ENCODE measurements at regions not wholly inside any gene's neighbourhood (a gene's known extent, or its start where the extent isn't known, plus 50 kb on each side); places are given as distances from the start of the nearest gene placed in this dataset.

DNA sequence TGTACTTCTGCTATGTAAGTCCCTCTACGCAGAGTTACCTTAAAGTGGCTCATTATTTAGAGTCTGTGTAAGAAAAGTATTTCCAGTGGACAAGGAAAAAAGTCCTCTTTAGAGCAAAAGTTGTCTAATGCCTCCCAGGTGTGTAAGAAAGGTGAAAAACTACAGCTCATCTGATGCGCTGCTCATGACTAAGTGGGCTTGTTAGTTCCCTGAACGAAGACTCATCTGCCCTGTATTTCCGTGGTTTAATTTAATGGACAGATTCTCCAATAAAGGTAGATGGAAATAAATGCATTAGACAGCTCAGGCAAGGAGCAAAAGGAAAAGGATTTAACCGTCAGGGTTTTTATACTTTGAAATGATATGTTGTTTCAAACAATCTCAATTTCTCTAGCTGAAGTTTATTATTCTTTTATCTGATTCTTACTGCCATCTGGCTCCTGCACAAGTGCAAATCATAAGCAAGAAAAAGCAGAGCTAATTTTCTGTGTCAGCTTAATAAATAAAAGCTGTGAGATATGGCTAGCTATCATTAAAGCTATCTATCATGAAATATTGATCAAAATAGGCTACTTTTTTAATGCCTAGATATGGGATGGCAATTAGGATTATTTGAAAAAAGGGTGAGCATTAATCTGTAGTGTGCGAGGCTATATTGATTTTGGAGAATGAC is 73.7 kb upstream of the PCDH9 start:
- H3K27ac ChIP-seq: no peak overlapping the region
- H3K4me1 ChIP-seq: no peaks in the 10 kb centered on the region
- TF ChIP-seq POLR2A (IDR thresholded peaks at IDR 0.05): no peak
- no peak for TF ChIP-seq EP300 (IDR thresholded peaks at IDR 0.05; ENCODE audit: low read depth)
- TF ChIP-seq POLR2AphosphoS5 (IDR thresholded peaks at IDR 0.05): no peak
- TF ChIP-seq, protein P1, sequence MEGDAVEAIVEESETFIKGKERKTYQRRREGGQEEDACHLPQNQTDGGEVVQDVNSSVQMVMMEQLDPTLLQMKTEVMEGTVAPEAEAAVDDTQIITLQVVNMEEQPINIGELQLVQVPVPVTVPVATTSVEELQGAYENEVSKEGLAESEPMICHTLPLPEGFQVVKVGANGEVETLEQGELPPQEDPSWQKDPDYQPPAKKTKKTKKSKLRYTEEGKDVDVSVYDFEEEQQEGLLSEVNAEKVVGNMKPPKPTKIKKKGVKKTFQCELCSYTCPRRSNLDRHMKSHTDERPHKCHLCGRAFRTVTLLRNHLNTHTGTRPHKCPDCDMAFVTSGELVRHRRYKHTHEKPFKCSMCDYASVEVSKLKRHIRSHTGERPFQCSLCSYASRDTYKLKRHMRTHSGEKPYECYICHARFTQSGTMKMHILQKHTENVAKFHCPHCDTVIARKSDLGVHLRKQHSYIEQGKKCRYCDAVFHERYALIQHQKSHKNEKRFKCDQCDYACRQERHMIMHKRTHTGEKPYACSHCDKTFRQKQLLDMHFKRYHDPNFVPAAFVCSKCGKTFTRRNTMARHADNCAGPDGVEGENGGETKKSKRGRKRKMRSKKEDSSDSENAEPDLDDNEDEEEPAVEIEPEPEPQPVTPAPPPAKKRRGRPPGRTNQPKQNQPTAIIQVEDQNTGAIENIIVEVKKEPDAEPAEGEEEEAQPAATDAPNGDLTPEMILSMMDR (IDR thresholded peaks at IDR 0.05): no peak
- H3K27me3 ChIP-seq: no peaks in the 10 kb centered on the region
- WGBS, 2 donors (ENCODE audit: low coverage in 1 of 2): 55 to 70% methylated on average over 5 to 6 of the region's 6 CpGs
- no peak for DNase-seq
- no peak overlapping the region for H3K4me3 ChIP-seq
- intact Hi-C loops (cut with DNase I; ENCODE audit: low total_unique reads): no loop called here
- in situ Hi-C loops (cut with MboI; ENCODE audit: low pct_ligation_motif_present in 1 of 4, low pct_unique_long_range_greater_than_20kb in 1 of 4, low sequenced_read_pairs in 3 of 4): no loop called here
- no peaks in the 10 kb centered on the region for H3K9me3 ChIP-seq
- H3K36me3 ChIP-seq: no peaks in the 10 kb centered on the region

DNA sequence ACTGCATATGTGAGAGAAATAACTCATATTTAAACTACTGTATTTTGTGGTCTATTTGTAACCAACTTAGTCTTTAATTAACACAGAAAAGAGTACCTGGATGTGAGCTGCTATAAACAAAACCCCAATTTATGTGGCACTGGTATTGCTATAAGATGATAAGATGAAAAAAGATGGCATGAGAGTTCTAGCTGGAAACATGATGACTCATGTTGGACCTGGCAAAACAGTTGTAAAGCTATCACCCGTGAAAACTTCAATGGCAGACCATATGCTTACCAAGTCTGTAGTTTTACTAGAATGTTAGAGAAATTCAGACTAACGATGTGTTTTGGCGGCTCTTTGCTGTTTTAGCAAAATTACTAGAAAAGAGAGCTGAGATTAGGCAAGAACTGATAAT is 69.6 kb upstream of the PCDH9 start:
- no peaks in the 10 kb centered on the region for H3K9me3 ChIP-seq
- no peaks in the 10 kb centered on the region for H3K4me1 ChIP-seq
- in situ Hi-C loops (cut with MboI; ENCODE audit: low pct_ligation_motif_present in 1 of 4, low pct_unique_long_range_greater_than_20kb in 1 of 4, low sequenced_read_pairs in 3 of 4) (no loop called here), intact Hi-C loops (cut with DNase I; ENCODE audit: low total_unique reads) (no loop called here)
- H3K27ac ChIP-seq: no peak overlapping the region
- no peaks in the 10 kb centered on the region for H3K27me3 ChIP-seq
- H3K36me3 ChIP-seq: no peaks in the 10 kb centered on the region
- no peak overlapping the region for H3K4me3 ChIP-seq
- DNase-seq: no peak
- TF ChIP-seq POLR2AphosphoS5 (IDR thresholded peaks at IDR 0.05) (no peak), POLR2A (IDR thresholded peaks at IDR 0.05) (no peak), EP300 (IDR thresholded peaks at IDR 0.05; ENCODE audit: low read depth) (no peak)
- TF ChIP-seq, protein P1 (IDR thresholded peaks at IDR 0.05): no peak
- 78 to 83% methylated on average over 2 to 3 of the region's 3 CpGs for WGBS, 2 donors (ENCODE audit: low coverage in 1 of 2)

DNA sequence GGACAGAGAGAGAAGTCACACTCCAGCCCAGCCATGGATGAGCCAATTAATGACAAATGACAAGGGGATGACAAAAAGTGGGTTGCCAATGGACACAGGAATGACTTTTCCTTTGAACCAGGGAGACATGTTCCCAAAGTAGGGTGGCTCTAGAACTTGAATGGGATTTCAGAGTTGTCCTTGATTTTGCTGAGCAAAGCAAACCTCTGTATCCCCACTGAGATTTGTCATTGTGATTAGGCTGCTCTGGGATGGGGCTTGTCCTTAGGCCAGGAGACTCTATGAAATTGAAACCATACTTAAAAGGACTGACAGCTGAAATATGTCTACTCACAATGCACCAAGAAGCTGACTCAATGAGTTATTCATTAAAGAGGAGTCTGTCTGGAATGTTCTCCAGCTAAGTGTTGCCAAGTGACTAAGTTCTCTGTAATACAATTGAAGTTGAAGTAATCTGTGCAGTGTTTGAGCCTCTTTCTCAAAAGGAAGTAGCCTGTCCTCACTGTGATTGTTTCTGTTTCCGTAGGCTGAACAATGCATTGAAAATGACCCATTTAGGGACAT is 69.0 kb upstream of the PCDH9 start:
- Histone ChIP-seq H3K4me3 (no peak overlapping the region), H3K4me1 (no peaks in the 10 kb centered on the region), H3K9me3 (no peaks in the 10 kb centered on the region), H3K36me3 (no peaks in the 10 kb centered on the region), H3K27ac (no peak overlapping the region), H3K27me3 (no peaks in the 10 kb centered on the region)
- TF ChIP-seq, protein P1 (IDR thresholded peaks at IDR 0.05): no peak
- TF ChIP-seq POLR2A (IDR thresholded peaks at IDR 0.05) (no peak), EP300 (IDR thresholded peaks at IDR 0.05; ENCODE audit: low read depth) (no peak), POLR2AphosphoS5 (IDR thresholded peaks at IDR 0.05) (no peak)
- no peak for DNase-seq
- 72 to 80% methylated on average over 1 of the region's 1 CpG for WGBS, 2 donors (ENCODE audit: low coverage in 1 of 2)
- intact Hi-C loops (cut with DNase I; ENCODE audit: low total_unique reads) (no loop called here), in situ Hi-C loops (cut with MboI; ENCODE audit: low pct_ligation_motif_present in 1 of 4, low pct_unique_long_range_greater_than_20kb in 1 of 4, low sequenced_read_pairs in 3 of 4) (no loop called here)

DNA sequence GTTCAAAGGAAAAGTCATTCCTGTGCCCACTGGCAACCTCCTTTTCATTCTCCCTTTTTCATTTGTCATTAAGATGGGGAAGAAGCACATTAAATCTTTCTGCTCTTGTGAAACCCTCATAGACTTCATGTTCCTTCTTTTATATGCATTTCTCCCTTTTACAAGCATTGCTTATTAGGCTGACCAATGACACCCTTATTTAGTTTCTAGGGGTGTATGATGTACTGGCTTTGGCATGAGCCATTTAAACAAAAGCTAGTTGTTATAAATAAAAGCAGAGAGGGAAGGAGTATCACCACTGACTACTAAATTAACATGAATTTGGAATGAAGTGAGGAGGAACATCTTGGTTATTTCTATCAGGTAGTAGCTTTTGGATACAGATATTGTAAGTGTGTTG is 68.2 kb upstream of the PCDH9 start:
- H3K27me3 ChIP-seq: no peaks in the 10 kb centered on the region
- H3K9me3 ChIP-seq: no peaks in the 10 kb centered on the region
- in situ Hi-C loops (cut with MboI; ENCODE audit: low pct_ligation_motif_present in 1 of 4, low pct_unique_long_range_greater_than_20kb in 1 of 4, low sequenced_read_pairs in 3 of 4): no loop called here
- no peak overlapping the region for H3K4me3 ChIP-seq
- no peak for DNase-seq
- no peak for TF ChIP-seq POLR2A (IDR thresholded peaks at IDR 0.05)
- TF ChIP-seq, protein P1 (IDR thresholded peaks at IDR 0.05): no peak
- TF ChIP-seq EP300 (IDR thresholded peaks at IDR 0.05; ENCODE audit: low read depth): no peak
- TF ChIP-seq POLR2AphosphoS5 (IDR thresholded peaks at IDR 0.05): no peak
- no peak overlapping the region for H3K27ac ChIP-seq
- no peaks in the 10 kb centered on the region for H3K36me3 ChIP-seq
- intact Hi-C loops (cut with DNase I; ENCODE audit: low total_unique reads): no loop called here
- H3K4me1 ChIP-seq: no peaks in the 10 kb centered on the region

Data from transverse colon (tissue), 4 donors.